HEK293 (cell line): ENCODE measurements at regions not wholly inside any gene's neighbourhood (a gene's known extent, or its start where the extent isn't known, plus 50 kb on each side); places are given as distances from the start of the nearest gene placed in this dataset.

ENCODE experiments used
- CTCF ChIA-PET: fragments of 350-600 bp; formaldehyde crosslinking; extraction: SDS; loops from one replicate; lab custom pipeline; 2021; ENCODE audit warnings: antibody characterized with exemption; lab: Yijun Ruan, JAX
- POLR2A ChIA-PET: fragments of 300-600 bp; formaldehyde crosslinking; extraction: SDS; loops from one replicate; lab custom pipeline; 2020; ENCODE audit warnings: antibody characterized with exemption, inconsistent platforms; lab: Yijun Ruan, JAX
- H3K27ac ChIP-seq: fragments of 200-500 bp; sonication (Bioruptor generic); 2 replicates; pipeline ENCODE4 v1.5.1; 2014; ENCODE audit warnings: low read depth, low read length, control low read depth, inconsistent platforms; ENCODE audit errors: extremely low read depth
- H3K36me3 ChIP-seq, 2 experiments: fragments of 200-500 bp in 1 of 2; sonication (Bioruptor generic) in 1 of 2; 1 replicate in 1 of 2; 2 replicates in 1 of 2; pipeline ENCODE4 v1.5.1; 2014 to 2017; ENCODE audit warnings: inconsistent platforms in 2 of 2, low read length in 2 of 2; ENCODE audit not compliant: control insufficient read depth in 2 of 2, insufficient read depth in 1 of 2
- H3K4me1 ChIP-seq: fragments of 200-500 bp; sonication (Bioruptor generic); 2 replicates; pipeline ENCODE4 v1.5.1; 2014; ENCODE audit warnings: mild to moderate bottlenecking, low read length, inconsistent platforms; ENCODE audit not compliant: control insufficient read depth, insufficient read depth
- H3K4me3 ChIP-seq: 2 replicates; pipeline ENCODE4 v1.5.1; 2011; ENCODE audit warnings: low read depth, mild to moderate bottlenecking, control low read depth, low read length, moderate library complexity
- H3K9me3 ChIP-seq: fragments of 200-500 bp; sonication (Bioruptor generic); 2 replicates; pipeline ENCODE4 v1.5.1; 2014; ENCODE audit warnings: low read depth, low read length, inconsistent platforms; ENCODE audit not compliant: control insufficient read depth, insufficient read depth
- GLIS1 ChIP-seq: fragments of 450-650 bp; formaldehyde crosslinking; IDR thresholded peaks from 2 replicates; pipeline ENCODE4 v1.5.1; 2016; ENCODE audit warnings: missing biosample characterization, missing genetic modification characterization
- MZF1 ChIP-seq: fragments of 450-650 bp; formaldehyde crosslinking; IDR thresholded peaks from 2 replicates; pipeline ENCODE4 v1.5.1; 2017; ENCODE audit warnings: missing biosample characterization, missing genetic modification characterization, borderline replicate concordance
- TRIM28 ChIP-seq: IDR thresholded peaks from 2 replicates; pipeline ENCODE4 v1.6.1; 2011; ENCODE audit warnings: low read length, control low read depth, borderline replicate concordance
- TSHZ1 ChIP-seq: fragments of 450-650 bp; formaldehyde crosslinking; IDR thresholded peaks from 2 replicates; pipeline ENCODE4 v1.5.1; 2016; ENCODE audit warnings: missing biosample characterization, missing genetic modification characterization, borderline replicate concordance
- YY1 ChIP-seq: fragments of 450-650 bp; formaldehyde crosslinking; IDR thresholded peaks from 2 replicates; pipeline ENCODE4 v1.5.1; 2018; ENCODE audit warnings: missing biosample characterization, missing genetic modification characterization
- ZBTB17 ChIP-seq: fragments of 450-650 bp; formaldehyde crosslinking; IDR thresholded peaks from 2 replicates; pipeline ENCODE4 v1.5.1; 2016; ENCODE audit warnings: missing biosample characterization, missing genetic modification characterization
- ZBTB21 ChIP-seq: fragments of 450-650 bp; formaldehyde crosslinking; IDR thresholded peaks from 2 replicates; pipeline ENCODE4 v1.5.1; 2017; ENCODE audit warnings: missing biosample characterization, missing genetic modification characterization
- ZBTB48 ChIP-seq: fragments of 450-650 bp; formaldehyde crosslinking; IDR thresholded peaks from 2 replicates; pipeline ENCODE4 v1.5.1; 2016; ENCODE audit warnings: missing biosample characterization, missing genetic modification characterization
- ZBTB7A ChIP-seq: fragments of 450-650 bp; formaldehyde crosslinking; IDR thresholded peaks from 2 replicates; pipeline ENCODE4 v1.5.1; 2016; ENCODE audit warnings: low read depth, missing biosample characterization, missing genetic modification characterization
- ZIC2 ChIP-seq: fragments of 450-650 bp; formaldehyde crosslinking; IDR thresholded peaks from 2 replicates; pipeline ENCODE4 v1.5.1; 2016; ENCODE audit warnings: missing biosample characterization, missing genetic modification characterization
- ZNF112 ChIP-seq: fragments of 450-650 bp; formaldehyde crosslinking; IDR thresholded peaks from 2 replicates; pipeline ENCODE4 v1.5.0; 2017; ENCODE audit warnings: missing biosample characterization, missing genetic modification characterization
- ZNF140 ChIP-seq: fragments of 450-650 bp; formaldehyde crosslinking; IDR thresholded peaks from 2 replicates; pipeline ENCODE4 v1.5.1; 2016; ENCODE audit warnings: missing biosample characterization, missing genetic modification characterization
- ZNF169 ChIP-seq: fragments of 450-650 bp; formaldehyde crosslinking; IDR thresholded peaks from 2 replicates; pipeline ENCODE4 v1.5.1; 2016; ENCODE audit warnings: missing biosample characterization, missing genetic modification characterization
- ZNF521 ChIP-seq: fragments of 450-650 bp; formaldehyde crosslinking; IDR thresholded peaks from 2 replicates; pipeline ENCODE4 v1.5.1; 2017; ENCODE audit warnings: missing biosample characterization, mild to moderate bottlenecking, missing genetic modification characterization
- ZNF558 ChIP-seq: fragments of 450-650 bp; formaldehyde crosslinking; IDR thresholded peaks from 2 replicates; pipeline ENCODE4 v1.5.1; 2016; ENCODE audit warnings: missing biosample characterization, missing genetic modification characterization
- ZNF561 ChIP-seq: fragments of 450-650 bp; IDR thresholded peaks from 2 replicates; pipeline ENCODE4 v1.5.1; 2018; ENCODE audit warnings: missing biosample characterization, missing genetic modification characterization, borderline replicate concordance
- ZNF624 ChIP-seq: fragments of 450-650 bp; formaldehyde crosslinking; IDR thresholded peaks from 2 replicates; pipeline ENCODE4 v1.5.1; 2017; ENCODE audit warnings: missing biosample characterization, missing genetic modification characterization
- ZNF658 ChIP-seq: fragments of 450-650 bp; formaldehyde crosslinking; IDR thresholded peaks from 2 replicates; pipeline ENCODE4; 2016; ENCODE audit warnings: missing biosample characterization, missing genetic modification characterization
- ZSCAN30 ChIP-seq: fragments of 450-650 bp; IDR thresholded peaks from 2 replicates; pipeline ENCODE4 v1.5.1; 2018; ENCODE audit warnings: missing biosample characterization, mild to moderate bottlenecking, missing genetic modification characterization, moderate library complexity
- TF ChIP-seq, protein P1 (sequence below): fragments of 450-650 bp; formaldehyde crosslinking; IDR thresholded peaks from 2 replicates; pipeline ENCODE4 v1.5.1; 2016; ENCODE audit warnings: missing biosample characterization, missing genetic modification characterization
- TF ChIP-seq, protein P2 (sequence below): fragments of 450-650 bp; formaldehyde crosslinking; IDR thresholded peaks from 2 replicates; pipeline ENCODE4 v1.5.1; 2016; ENCODE audit warnings: missing biosample characterization, missing genetic modification characterization
- TF ChIP-seq, protein P3 (sequence below): fragments of 450-650 bp; formaldehyde crosslinking; IDR thresholded peaks from 2 replicates; pipeline ENCODE4 v1.5.0; 2017; ENCODE audit warnings: missing biosample characterization, missing genetic modification characterization, borderline replicate concordance
- TF ChIP-seq, protein P4 (sequence below): fragments of 450-650 bp; formaldehyde crosslinking; IDR thresholded peaks from 2 replicates; pipeline ENCODE4 v1.5.1; 2017; ENCODE audit warnings: missing biosample characterization, mild to moderate bottlenecking, missing genetic modification characterization, moderate library complexity
- TF ChIP-seq, protein P5 (sequence below): IDR thresholded peaks from 2 replicates; pipeline ENCODE4 v1.6.1; 2011; ENCODE audit warnings: mild to moderate bottlenecking, low read depth, low read length, borderline replicate concordance

DNA sequence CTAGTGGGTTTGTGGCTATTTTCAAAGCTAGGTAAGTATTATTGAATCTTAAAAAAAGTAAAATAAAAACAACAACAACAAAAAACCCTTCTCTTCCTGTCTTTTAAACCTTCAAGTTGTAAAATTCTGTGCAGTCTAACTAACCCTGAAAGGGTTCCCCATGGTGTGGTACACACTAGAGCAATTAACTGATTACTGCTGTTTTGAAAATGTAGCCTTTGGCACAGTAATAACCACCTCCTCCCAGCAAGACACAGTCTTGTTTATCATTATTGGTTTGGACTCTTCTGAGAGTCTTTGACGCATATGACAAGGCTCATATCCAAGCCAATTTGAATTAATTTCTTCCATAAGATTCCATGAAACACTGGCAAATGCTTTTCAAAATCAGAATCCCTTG is 2184.6 kb upstream of the PIK3C3 start (continued):
- TF ChIP-seq ZNF169 (tag by site-specific recombination) = no peak
- no peak for TF ChIP-seq MZF1 (tag by site-specific recombination)
- peak; percentile 69 for TF ChIP-seq ZIC2
- TF ChIP-seq, protein P1, sequence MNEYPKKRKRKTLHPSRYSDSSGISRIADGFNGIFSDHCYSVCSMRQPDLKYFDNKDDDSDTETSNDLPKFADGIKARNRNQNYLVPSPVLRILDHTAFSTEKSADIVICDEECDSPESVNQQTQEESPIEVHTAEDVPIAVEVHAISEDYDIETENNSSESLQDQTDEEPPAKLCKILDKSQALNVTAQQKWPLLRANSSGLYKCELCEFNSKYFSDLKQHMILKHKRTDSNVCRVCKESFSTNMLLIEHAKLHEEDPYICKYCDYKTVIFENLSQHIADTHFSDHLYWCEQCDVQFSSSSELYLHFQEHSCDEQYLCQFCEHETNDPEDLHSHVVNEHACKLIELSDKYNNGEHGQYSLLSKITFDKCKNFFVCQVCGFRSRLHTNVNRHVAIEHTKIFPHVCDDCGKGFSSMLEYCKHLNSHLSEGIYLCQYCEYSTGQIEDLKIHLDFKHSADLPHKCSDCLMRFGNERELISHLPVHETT (tag by site-specific recombination) = no peak
- TF ChIP-seq, protein P2, sequence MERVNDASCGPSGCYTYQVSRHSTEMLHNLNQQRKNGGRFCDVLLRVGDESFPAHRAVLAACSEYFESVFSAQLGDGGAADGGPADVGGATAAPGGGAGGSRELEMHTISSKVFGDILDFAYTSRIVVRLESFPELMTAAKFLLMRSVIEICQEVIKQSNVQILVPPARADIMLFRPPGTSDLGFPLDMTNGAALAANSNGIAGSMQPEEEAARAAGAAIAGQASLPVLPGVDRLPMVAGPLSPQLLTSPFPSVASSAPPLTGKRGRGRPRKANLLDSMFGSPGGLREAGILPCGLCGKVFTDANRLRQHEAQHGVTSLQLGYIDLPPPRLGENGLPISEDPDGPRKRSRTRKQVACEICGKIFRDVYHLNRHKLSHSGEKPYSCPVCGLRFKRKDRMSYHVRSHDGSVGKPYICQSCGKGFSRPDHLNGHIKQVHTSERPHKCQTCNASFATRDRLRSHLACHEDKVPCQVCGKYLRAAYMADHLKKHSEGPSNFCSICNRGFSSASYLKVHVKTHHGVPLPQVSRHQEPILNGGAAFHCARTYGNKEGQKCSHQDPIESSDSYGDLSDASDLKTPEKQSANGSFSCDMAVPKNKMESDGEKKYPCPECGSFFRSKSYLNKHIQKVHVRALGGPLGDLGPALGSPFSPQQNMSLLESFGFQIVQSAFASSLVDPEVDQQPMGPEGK (tag by site-specific recombination) = no peak
- no peak for TF ChIP-seq YY1 (tag by site-specific recombination)
- TF ChIP-seq ZNF658 = no peak
- TF ChIP-seq ZBTB21 = no peak
- TF ChIP-seq TRIM28 = peak; percentile 58; the same call in 1 of the 2 replicates
- TF ChIP-seq GLIS1 (tag by site-specific recombination) = peak; percentile 20; the same call in 1 of the 2 replicates
- TF ChIP-seq TSHZ1 (tag by site-specific recombination) = no peak
- no peak for TF ChIP-seq ZNF558 (tag by site-specific recombination)
- TF ChIP-seq, protein P3, sequence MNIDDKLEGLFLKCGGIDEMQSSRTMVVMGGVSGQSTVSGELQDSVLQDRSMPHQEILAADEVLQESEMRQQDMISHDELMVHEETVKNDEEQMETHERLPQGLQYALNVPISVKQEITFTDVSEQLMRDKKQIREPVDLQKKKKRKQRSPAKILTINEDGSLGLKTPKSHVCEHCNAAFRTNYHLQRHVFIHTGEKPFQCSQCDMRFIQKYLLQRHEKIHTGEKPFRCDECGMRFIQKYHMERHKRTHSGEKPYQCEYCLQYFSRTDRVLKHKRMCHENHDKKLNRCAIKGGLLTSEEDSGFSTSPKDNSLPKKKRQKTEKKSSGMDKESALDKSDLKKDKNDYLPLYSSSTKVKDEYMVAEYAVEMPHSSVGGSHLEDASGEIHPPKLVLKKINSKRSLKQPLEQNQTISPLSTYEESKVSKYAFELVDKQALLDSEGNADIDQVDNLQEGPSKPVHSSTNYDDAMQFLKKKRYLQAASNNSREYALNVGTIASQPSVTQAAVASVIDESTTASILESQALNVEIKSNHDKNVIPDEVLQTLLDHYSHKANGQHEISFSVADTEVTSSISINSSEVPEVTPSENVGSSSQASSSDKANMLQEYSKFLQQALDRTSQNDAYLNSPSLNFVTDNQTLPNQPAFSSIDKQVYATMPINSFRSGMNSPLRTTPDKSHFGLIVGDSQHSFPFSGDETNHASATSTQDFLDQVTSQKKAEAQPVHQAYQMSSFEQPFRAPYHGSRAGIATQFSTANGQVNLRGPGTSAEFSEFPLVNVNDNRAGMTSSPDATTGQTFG (tag by site-specific recombination) = no peak
- no peak for TF ChIP-seq ZNF624 (tag by site-specific recombination)

DNA sequence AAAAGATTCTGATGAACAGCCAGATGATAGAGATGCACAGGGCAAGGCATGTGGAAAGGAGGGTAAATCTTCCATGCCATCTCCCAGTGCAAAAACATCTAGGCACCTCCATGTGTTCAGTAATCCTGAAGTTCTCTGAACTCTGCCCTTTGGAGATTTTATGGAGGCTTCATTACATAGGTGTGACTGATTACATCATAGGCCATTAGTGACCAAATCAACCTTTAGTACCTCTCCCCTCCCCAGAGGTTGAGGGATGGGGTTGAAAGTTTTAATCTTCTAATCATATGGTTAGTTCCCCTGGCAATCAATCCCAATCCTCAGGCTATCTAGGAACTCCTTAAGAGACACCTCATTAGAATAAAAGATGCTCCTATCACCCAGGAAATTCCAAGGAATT is 2190.2 kb upstream of the PIK3C3 start:
- ChIA-PET CTCF (no interaction called here), POLR2A (no interaction called here)
- Histone ChIP-seq H3K4me3 (no peak overlapping the region), H3K27ac (no peak overlapping the region), H3K36me3 (no peaks in the 10 kb centered on the region), H3K4me1 (no peaks in the 10 kb centered on the region), H3K9me3 (no peaks in the 10 kb centered on the region)
- TF ChIP-seq ZNF169 (tag by site-specific recombination) = no peak
- no peak for TF ChIP-seq ZSCAN30 (tag by site-specific recombination)
- TF ChIP-seq ZNF140 (tag by site-specific recombination) = no peak
- TF ChIP-seq, protein P4, sequence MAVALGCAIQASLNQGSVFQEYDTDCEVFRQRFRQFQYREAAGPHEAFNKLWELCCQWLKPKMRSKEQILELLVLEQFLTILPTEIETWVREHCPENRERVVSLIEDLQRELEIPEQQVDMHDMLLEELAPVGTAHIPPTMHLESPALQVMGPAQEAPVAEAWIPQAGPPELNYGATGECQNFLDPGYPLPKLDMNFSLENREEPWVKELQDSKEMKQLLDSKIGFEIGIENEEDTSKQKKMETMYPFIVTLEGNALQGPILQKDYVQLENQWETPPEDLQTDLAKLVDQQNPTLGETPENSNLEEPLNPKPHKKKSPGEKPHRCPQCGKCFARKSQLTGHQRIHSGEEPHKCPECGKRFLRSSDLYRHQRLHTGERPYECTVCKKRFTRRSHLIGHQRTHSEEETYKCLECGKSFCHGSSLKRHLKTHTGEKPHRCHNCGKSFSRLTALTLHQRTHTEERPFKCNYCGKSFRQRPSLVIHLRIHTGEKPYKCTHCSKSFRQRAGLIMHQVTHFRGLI (tag by site-specific recombination) = no peak
- no peak for TF ChIP-seq ZNF521 (tag by site-specific recombination)
- no peak for TF ChIP-seq ZNF561 (tag by site-specific recombination)
- no peak for TF ChIP-seq ZBTB7A (tag by site-specific recombination)
- TF ChIP-seq, protein P5, sequence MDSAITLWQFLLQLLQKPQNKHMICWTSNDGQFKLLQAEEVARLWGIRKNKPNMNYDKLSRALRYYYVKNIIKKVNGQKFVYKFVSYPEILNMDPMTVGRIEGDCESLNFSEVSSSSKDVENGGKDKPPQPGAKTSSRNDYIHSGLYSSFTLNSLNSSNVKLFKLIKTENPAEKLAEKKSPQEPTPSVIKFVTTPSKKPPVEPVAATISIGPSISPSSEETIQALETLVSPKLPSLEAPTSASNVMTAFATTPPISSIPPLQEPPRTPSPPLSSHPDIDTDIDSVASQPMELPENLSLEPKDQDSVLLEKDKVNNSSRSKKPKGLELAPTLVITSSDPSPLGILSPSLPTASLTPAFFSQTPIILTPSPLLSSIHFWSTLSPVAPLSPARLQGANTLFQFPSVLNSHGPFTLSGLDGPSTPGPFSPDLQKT = no peak
- TF ChIP-seq ZBTB48 (tag by site-specific recombination) = no peak
- TF ChIP-seq ZNF112 (tag by site-specific recombination) = no peak
- TF ChIP-seq ZBTB17 (tag by site-specific recombination) = no peak
